ENCODE measurements at regions not wholly inside any gene's neighbourhood (a gene's known extent, or its start where the extent isn't known, plus 50 kb on each side); places are given as distances from the start of the nearest gene placed in this dataset.
"Not testable (repeated sequence)": the region's sequence is repeated elsewhere in the genome, so short reads cannot be mapped to it uniquely, and the experiment has no call there.

GRCh38 chr1:53398091-53398490, 61.1 kb upstream of the DMRTB1 start:
- no peak for DNase-seq (ENCODE audit: low spot score)
- in situ Hi-C loops (cut with MboI; ENCODE audit: low sequenced_read_pairs, unreplicated experiment) = no loop called here
- no peak for TF ChIP-seq CTCF (IDR thresholded peaks at IDR 0.05; ENCODE audit: borderline replicate concordance, control extremely low read depth, extremely low read depth, insufficient read depth, missing control alignments)

DNA sequence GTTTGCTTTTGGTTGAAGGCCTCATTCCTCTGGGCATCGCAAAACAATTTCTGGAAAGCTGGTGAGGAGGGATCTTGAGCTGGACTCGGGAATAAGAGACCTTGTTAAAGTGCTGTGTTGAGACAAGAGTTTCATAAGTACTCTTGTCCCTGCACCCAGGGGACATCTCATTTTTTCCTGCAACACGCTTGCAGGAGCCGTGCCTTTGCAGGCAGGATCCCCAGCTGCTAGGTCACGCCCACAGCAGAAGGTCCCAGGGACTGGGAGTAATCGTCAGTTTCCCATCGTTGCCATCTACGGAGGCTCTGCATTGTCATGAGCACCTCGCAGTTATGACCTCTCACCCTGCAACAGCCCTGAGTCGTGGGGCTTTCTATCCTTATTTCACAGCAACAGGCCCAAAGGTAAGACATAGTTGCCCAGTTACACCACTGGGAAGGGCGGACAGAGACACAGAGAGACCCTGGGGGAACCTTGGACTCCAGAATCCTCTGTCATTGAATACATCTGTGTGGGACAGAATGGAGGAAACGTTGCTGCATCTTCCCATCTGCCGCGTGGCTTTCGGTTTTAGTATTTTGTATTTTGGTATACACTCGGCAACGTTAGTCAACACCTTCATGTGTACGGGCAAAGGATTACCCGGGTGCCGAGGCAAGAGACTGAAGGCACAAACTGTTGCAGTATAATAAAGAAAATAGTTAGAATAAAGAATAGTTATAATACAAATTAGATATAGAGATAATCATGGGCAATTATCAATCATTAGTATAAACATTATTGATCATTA, 60.4 kb upstream of the DMRTB1 start:
- no peak for DNase-seq (ENCODE audit: low spot score)
- TF ChIP-seq CTCF (IDR thresholded peaks at IDR 0.05; ENCODE audit: borderline replicate concordance, control extremely low read depth, extremely low read depth, insufficient read depth, missing control alignments) = no peak
- in situ Hi-C loops (cut with MboI; ENCODE audit: low sequenced_read_pairs, unreplicated experiment) = no loop called here

DNA sequence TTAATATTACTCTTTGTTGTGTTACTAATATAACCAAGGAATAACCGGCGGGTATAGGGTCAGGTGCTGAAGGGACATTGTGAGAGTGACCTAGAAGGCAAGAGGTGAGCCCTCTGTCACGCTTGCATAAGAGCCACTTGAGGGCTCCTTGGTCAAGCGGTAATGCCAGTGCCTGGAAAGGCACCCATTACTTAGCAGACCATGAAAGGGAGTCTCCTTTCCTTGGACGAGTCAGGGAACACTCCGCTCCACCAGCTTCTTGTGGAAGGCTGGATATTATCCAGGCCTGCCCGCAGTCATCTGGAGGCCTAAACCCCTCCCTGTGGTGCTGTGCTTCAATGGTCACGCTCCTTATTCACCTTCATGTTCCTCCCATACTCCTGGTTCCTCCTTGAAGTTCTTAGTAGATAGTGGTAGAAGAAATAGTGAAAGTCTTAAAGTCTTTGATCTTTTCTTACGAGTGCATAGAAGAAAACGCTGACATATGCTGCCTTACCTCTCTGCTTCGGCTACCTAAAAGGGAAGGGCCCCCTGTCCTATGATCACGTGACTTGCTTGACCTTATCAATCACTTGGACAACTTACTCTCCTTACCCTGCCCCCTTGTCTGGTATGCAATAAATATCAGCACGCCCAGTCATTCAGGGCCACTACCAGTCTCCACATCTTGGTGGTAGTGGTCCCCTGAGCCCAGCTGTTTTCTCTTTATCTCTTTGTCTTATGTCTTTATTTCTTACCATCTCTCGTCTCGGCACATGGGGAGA, 59.6 kb upstream of the DMRTB1 start:
- in situ Hi-C loops (cut with MboI; ENCODE audit: low sequenced_read_pairs, unreplicated experiment); DNase-seq (ENCODE audit: low spot score): not testable (repeated sequence)

DNA sequence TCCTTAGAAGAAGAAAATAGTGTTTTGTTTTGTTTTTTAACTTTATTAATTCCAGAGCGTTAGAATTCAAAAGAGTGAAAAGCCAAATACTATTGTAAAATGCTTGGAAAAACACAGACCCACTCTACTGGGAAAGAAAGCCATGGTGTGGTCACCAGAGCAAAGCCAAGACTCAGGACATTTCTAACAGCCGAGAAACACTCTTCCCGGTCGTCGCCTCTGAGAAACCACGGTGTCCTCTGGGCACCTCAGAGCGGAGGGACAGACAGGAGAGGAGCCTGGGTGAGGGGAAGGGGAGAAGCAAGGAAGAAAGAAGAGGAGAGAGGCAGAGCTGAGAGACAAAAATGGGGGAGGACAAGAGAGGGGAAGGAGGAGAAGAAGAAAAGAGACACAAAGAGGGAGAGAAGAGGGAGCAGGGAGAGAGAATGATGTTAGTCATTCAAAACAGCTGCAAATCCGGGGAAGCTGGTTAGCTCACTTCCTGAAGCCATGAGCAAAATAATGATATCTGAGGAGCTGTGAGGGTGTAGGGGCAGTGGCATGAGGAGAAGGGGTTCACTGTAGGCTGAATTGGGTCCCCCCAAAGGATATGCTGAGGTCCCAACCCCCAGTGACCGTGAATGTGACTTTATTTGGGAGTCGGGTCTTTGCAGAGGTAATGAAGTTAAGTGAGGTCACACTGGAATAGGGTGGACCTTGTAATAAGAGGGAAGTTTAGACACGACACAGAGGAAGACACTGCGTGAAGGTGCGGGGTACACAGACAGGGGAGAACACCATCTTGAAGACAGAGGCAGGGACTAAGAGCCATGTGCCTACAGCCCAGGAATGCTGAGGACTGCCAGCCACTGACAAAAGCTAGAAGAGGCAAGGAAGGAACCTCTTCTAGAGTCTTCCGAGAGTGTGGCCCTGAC, 58.2 kb upstream of the DMRTB1 start:
- no peak for DNase-seq (ENCODE audit: low spot score)
- in situ Hi-C loops (cut with MboI; ENCODE audit: low sequenced_read_pairs, unreplicated experiment) = no loop called here
- no peak for TF ChIP-seq CTCF (IDR thresholded peaks at IDR 0.05; ENCODE audit: borderline replicate concordance, control extremely low read depth, extremely low read depth, insufficient read depth, missing control alignments)

GRCh38 chr1:53401813-53402745, 57.1 kb upstream of the DMRTB1 start:
- TF ChIP-seq CTCF (IDR thresholded peaks at IDR 0.05; ENCODE audit: borderline replicate concordance, control extremely low read depth, extremely low read depth, insufficient read depth, missing control alignments) = no peak
- no peak for DNase-seq (ENCODE audit: low spot score)
- in situ Hi-C loops (cut with MboI; ENCODE audit: low sequenced_read_pairs, unreplicated experiment) = no loop called here

DNA sequence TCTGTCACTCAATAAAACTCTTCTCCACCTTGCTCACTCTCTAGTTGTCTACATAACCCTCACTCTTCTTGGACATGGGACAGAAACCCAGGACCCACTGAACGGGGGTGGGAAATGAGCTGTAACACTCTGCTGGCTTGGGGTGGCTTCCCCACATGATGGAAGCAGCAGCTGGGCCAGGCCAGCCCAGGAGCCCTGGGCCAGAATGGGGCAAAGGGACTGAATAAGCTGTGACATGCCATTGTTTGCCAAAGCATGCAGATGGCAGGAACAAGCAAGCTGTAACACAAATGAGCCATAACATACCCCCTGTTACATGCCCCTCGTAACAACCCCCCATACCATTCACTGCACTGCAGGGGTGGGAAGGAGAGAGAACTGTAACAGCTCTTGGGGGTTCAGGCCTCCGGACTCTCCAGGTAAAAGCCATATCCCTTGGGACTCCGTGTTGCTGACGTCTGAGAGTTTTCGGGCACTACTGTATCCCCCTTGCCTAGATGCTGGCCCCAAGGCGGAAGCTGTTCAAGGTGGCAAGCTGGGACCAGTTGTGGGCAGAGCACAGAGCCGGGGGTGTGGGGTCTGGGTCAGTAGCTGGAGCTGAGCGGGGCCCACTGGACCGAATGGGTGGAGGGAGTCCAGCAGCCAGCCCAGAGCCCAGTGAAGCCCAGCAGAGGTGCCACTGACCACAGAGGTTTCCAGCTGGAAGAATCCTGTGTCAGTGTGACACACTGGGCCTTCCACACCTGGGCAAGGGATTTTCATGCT, 56.1 kb upstream of the DMRTB1 start:
- in situ Hi-C loops (cut with MboI; ENCODE audit: low sequenced_read_pairs, unreplicated experiment) = no loop called here
- no peak for DNase-seq (ENCODE audit: low spot score)
- no peak for TF ChIP-seq CTCF (IDR thresholded peaks at IDR 0.05; ENCODE audit: borderline replicate concordance, control extremely low read depth, extremely low read depth, insufficient read depth, missing control alignments)
